Iris pigment epithelial cell (primary cell): ENCODE measurements at regions not wholly inside any gene's neighbourhood (a gene's known extent, or its start where the extent isn't known, plus 50 kb on each side); places are given as distances from the start of the nearest gene placed in this dataset.
"Not testable (repeated sequence)": the region's sequence is repeated elsewhere in the genome, so short reads cannot be mapped to it uniquely, and the experiment has no call there.

Source experiments
- DNase-seq: peaks from one replicate; pipeline ENCODE4 v3.0.0-alpha.2; 2011; ENCODE audit warnings: low read depth

DNA sequence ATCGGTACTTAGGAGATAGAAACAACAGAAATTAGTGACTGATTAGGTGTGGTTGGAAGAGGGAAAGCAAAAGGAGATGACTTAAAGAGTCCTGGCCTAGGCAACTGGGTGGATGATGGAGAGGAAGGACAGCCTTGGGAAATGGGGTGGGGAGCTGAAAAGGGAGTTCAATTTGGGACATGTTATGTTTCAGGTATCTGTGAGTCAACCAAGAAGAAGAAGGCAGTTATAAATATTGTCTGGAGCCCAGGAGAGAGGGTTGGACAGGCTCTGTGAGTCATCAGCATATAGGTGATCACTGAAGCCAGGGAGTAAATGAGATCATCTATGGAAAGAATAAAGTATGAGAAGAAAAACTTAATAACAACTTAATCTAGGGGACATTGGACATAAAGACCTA is 357.7 kb downstream of the NPR3 start:
- DNase-seq, result peak; percentile 53

GRCh38 chr5:33072296-33072695 is 361.2 kb downstream of the NPR3 start:
- no peak for DNase-seq

DNA sequence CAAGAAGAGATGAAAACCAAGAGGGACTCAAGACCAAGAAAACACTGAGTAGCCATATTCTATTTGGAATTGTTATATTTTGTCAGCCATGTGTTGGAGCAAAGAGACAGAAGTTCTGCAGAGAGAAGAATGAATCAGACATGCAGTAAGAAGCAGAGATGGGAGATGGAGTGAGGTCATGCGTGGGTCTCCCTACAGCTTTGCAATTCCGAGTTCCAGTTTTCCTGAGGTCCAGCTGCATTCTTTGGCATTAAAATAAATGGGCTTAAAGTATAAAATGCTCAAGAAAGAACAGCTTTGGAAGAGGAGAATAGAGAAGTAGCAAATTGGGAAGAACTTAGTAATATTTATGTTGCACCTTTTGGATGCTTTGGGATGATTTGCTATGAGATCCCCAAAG is 361.6 kb downstream of the NPR3 start:
- no peak for DNase-seq

- peak; percentile 30 for DNase-seq
Measured at GRCh38 chr5:33073881-33074327, 362.8 kb downstream of the NPR3 start.

DNA sequence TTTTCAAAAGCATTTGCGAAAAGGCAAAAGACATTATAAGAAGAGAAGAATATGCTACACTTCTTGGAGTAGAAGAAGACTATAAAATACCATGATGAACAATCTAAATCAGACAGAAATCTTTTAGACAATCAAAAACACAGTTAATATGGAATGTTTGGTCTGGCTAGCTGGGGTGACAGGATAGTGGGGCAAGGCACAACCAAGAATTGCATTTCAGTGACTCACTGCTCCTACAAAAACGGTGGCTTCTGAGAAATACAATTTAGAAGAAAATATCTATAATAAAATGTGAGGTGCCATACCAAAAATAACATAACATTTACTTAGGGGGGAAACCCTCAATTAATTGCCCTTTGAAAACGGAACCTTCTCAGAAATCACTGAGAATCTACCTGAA is 363.4 kb downstream of the NPR3 start:
- DNase-seq, result peak; percentile 63

DNA sequence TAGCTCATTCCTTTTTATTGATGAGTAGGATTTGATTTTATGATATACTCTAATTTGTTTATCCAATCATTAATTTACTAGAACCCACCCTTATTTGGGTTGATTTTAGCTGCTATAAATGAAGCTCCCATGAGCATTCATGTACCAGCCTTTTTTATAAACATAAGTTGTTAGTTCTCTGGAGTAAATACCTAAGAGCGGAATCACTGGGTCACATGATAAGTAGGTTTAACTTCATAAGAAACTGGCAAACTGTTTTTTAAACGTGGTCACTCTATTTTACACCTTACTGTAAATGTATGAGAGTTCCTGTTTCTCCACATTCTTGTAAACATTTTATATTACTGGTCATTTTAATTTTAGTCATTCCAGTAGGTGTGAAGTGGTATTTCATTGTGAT is 364.6 kb downstream of the NPR3 start:
- peak; percentile 76 for DNase-seq

- no peak for DNase-seq
Measured at GRCh38 chr5:33079548-33079947, 361.2 kb upstream of the TARS1 start.

DNA sequence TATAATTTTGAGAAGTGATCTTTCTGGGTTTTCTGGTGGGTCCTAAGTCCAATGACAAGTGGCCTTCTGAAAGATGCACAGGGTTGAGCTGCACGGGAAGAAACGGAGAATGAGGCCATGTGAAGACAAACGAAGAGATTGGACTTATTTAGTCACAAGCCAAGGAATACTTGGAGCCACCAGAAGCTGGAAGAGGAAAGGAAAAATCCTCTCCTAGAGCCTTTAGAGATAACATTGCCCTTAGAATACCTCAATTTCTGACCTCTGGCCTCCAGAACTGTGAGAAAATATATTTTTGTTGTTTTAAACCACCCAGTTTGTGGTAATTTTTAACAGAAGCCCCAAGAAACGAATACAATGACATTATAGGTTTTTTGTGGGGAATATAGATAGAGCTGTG is 360.5 kb upstream of the TARS1 start:
- DNase-seq, result no peak

DNA sequence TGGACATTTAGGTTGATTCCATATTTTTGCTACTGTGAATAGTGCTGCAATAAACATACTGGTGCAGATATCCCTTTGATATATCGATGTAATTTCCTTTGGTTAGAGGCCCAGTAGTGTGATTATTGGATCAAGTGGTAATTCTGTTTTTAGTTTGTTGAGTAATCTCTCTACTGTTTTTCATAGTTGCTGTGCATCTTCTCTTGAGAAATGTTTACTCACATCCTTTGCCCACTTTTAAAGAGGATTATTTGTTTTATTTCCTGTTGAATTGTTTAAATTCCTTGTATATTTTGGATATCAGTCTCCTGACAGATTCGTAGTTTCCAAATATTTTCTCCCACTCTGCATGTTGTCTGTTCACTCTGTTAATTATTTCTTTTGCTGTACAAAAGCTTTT is 352.6 kb upstream of the TARS1 start:
- DNase-seq, result no peak

DNA sequence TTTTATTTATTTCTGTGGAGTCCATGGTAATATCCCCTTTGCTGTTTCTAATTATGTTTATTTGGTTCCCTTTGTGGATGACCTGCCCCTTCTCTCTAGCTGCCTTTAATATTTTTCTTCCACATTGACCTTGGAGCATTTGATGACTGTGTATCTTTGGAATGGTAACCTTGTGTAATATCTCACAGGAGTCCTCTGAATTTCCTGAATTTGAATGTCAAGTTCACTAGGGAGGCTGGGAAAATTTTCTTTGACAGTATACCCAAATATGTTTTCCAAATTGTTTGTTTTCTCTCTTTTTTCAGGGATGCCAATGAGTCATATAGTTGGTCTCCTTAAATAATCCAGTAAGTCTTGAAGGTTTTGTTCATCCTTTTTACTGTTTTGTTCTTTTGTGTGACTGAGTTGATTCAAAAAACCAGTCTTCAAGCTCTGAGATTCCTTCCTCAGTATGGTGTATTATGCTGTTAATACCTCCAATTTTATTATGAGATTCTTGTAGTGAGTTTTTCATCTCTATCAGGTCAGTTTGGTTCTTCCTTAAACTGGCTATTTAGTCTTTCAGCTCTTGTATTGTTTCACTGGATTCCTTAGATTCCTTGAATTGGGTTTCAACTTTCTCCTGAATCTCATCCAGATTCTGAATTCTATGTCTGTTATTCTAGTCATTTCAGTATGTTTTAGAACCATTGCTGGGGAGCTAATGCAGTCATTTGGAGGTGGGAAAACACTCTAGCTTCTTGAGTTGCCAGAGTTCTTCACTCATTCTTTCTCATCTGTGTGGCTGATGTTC is 349.0 kb upstream of the TARS1 start:
- DNase-seq, result peak; percentile 81

- DNase-seq, result no peak
Measured at GRCh38 chr5:33092719-33093118, 348.0 kb upstream of the TARS1 start.

DNA sequence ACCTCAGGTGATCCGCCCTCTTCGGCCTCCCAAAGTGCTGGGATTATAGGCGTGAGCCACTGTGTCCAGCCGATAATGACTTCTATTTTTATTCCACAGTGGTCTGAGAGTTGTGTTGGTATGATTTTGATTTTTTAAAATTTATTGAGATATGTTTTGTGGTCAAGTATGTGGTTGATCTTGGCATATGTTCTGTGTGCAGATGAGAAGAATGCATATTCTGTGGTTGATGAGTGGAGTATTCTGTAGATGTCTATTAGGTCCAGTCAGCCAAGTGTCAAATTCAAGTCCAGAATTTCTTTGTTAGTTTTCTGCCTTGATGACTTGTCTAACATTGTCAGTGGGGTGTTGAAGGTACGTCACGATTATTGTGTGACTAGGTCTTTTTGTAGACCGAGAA is 338.2 kb upstream of the TARS1 start:
- peak; percentile 64 for DNase-seq

- DNase-seq, result peak; percentile 75
Measured at GRCh38 chr5:33105521-33105941, 335.2 kb upstream of the TARS1 start.

GRCh38 chr5:33110496-33110895 is 330.3 kb upstream of the TARS1 start:
- DNase-seq, result not testable (repeated sequence)

- peak; percentile 49 for DNase-seq
Measured at GRCh38 chr5:33114361-33114760, 326.4 kb upstream of the TARS1 start.

DNA sequence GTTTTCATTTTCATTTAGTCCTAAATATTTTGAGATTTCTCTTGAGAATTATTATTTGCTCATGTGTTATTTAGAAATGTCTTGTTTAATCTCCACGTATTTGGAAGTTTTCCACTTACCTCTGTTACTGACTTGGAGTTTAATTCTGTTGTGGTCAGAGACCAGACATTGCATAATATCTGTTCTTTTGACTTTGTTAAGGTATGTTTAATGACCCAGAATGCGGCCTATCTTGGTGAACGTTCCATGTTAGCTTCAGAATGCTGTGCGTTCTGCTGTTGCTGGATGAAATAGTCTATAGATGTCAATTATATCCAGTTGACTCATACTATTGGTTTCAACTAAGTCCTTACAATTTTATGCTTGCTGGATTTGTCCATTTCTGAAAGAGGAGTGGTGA is 325.3 kb upstream of the TARS1 start:
- no peak for DNase-seq

DNA sequence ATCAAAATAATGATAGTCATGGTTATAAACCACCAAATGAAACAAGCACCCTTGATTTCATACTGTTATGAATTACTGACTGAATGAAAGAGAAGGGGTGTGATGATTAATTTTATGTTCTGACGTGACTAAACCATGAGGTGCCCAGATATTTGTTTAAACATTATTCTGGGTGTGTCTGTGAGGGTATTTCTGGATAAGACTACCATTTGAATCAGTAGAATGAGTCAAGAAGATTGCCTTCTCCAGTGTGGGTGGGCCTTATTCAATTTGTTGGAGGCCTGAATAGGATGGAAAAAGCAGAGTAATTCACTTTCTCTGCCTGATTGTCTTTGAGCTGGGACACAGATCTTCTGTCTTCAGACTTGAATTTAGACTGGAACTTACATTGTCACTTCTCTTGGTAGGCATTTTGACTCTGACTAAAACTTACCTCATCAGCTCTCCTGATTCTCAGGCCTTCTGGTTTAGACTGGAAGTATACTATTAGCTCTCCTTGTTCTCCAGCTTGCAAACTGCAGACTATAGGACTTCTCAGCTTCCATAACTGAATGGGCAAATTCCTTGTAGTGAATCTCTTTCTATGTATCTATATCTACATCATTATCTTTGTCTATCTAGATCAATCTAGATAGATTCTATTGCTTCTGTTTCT is 321.9 kb upstream of the TARS1 start:
- DNase-seq, result no peak

GRCh38 chr5:33120671-33121070 is 320.1 kb upstream of the TARS1 start:
- peak; percentile 91 for DNase-seq

DNA sequence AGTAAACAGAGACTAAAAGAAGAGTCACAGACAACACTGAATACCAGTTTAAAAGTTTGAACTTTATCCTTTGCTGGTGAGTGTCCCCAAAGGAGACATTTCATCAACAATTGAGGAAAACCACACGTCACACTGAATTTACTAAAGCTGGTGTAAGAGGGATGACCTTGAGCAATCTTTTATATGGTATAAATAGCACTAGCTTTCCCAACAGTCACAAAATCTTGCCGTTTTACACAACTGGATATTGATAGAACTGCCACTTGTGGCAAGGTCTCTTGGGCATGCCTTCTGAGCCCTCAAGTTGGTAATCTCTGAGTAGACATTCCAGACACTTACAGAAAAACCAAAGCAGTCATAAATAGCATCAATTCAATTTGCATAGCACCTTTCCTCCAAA is 311.5 kb upstream of the TARS1 start:
- DNase-seq, result no peak

DNA sequence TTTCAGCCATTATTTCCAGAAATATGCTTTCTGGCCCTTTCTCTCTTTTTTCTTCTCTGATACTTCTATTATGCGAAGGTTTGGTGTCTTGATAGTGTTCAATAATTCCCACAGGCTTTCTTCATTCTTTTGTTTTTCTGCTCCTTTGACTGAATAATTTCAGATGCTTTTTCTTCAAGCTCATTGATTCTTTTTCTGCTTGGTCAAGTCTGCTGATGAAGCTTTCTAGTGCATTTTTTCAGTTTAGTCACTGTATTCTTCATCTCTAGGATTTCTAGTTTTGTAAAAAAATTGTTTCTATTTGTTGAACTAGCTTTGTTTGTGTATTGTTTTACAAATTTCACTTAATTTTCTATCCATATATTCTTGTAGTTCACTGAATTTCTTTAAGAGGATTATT is 304.0 kb upstream of the TARS1 start:
- DNase-seq, result no peak

GRCh38 chr5:33138145-33138544 is 302.6 kb upstream of the TARS1 start:
- not testable (repeated sequence) for DNase-seq

DNA sequence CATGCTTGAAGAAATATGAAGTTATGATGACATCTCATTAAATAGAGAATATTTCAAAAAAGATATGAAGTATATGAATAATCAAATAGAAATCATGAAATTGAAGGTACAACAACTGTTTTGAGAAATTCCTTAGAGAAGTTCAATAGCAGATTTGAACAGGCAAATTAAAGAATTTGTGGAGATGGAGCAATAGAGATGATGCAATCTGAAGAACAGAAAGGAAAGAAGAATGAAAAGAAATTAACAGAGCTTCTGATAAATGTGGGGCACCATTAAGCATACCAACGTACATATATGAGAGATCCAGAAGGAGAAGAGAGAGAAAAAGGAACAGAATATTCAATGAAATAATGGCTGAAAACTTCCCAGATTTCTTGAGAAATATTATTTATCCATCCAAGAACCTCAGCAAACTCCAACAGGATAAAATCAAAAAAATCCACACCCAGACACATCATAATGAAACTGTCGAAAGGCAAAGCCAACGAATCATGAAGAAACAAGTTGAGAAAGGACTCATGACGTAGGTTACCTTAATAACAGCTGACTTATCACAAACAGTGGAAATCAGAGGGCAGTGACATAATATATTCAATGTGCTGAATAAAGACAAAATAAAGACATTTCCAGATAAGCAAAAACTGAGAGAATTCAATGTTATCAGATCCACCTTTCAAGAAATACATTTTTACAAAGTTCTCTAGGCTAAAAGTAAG is 297.2 kb upstream of the TARS1 start:
- DNase-seq, result no peak

DNA sequence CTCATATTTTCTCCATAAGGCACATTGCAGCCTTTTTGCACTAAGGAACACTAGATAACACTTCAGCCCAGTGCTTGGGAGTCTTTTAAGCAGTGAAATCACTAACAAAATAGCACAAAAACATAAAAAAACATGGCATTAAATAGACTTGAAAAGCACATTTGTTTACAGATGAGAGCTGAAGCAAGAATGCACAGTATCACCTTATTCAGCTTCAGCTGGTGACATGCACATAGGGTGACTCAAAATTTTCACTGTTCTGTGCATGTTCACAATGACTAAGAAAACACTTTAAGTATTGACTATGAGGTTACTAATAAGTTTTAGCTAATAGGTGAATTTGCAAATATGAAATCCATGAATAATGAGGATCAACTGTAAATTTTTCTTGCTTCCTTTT is 293.9 kb upstream of the TARS1 start:
- peak; percentile 48 for DNase-seq
